Tibial nerve (tissue), 4 donors: ENCODE measurements at regions not wholly inside any gene's neighbourhood (a gene's known extent, or its start where the extent isn't known, plus 50 kb on each side); places are given as distances from the start of the nearest gene placed in this dataset.

Source experiments
- DNase-seq, 2 donors: peaks; one replicate each; pipeline ENCODE4 v3.0.0-alpha.2; 2019; ENCODE audit warnings: low spot score in 2 of 2
- H3K27ac ChIP-seq, 4 donors: fragments of 200-600 bp; sonication (generic) in 3 of 4; one replicate each; pipeline ENCODE4 v1.5.1; 2017 to 2019; ENCODE audit warnings: mild to moderate bottlenecking in 1 of 4
- H3K27me3 ChIP-seq, 2 donors: fragments of 200-600 bp; sonication (generic) in 1 of 2; one replicate each; pipeline versions ENCODE4 v1.5.1 to v1.6.0; 2017 to 2019
- H3K36me3 ChIP-seq, 3 donors: fragments of 200-600 bp; sonication (generic); one replicate each; pipeline ENCODE4 v1.5.1; 2018 to 2019
- H3K4me1 ChIP-seq, 4 donors: fragments of 200-600 bp; sonication (generic) in 3 of 4; one replicate each; pipeline ENCODE4 v1.5.1; 2017 to 2019
- H3K4me3 ChIP-seq, 4 donors: fragments of 200-600 bp; sonication (generic) in 3 of 4; one replicate each; pipeline ENCODE4 v1.5.1; 2017 to 2019; ENCODE audit warnings: mild to moderate bottlenecking in 1 of 4, moderate library complexity in 1 of 4
- H3K9me3 ChIP-seq, 4 donors: fragments of 200-600 bp; sonication (generic) in 3 of 4; one replicate each; pipeline ENCODE4 v1.5.1; 2017 to 2019
- CTCF ChIP-seq, 5 experiments: fragments of 200-600 bp in 3 of 5; fragments of 450-650 bp in 2 of 5; sonication (generic) in 3 of 5; IDR thresholded peaks; one replicate each; pipeline ENCODE4 v1.5.1; 2016 to 2019; ENCODE audit warnings: antibody characterized with exemption in 5 of 5, mild to moderate bottlenecking in 3 of 5, moderate library complexity in 2 of 5
- EP300 ChIP-seq, 2 donors: sonication (generic); formaldehyde crosslinking; IDR thresholded peaks; one replicate each; pipeline ENCODE4 v1.6.1; 2017; ENCODE audit warnings: antibody characterized with exemption in 2 of 2, mild to moderate bottlenecking in 1 of 2
- POLR2A ChIP-seq, 2 donors: fragments of 450-650 bp; IDR thresholded peaks; one replicate each; pipeline ENCODE4 v1.6.1; 2017; ENCODE audit warnings: antibody characterized with exemption in 2 of 2, mild to moderate bottlenecking in 2 of 2, moderate library complexity in 2 of 2
- WGBS, 2 donors: methylation state at CpG; one replicate each; pipeline ENCODE4 v1.1.5; 2018; 5-methylcytosine and 5-hydroxymethylcytosine counted together

GRCh38 chr1:36570478-36571060 is 87.9 kb upstream of the CSF3R start:
- H3K4me1 ChIP-seq: no peaks in the 10 kb centered on the region
- no peak for DNase-seq
- H3K4me3 ChIP-seq: no peak overlapping the region
- H3K36me3 ChIP-seq: no peaks in the 10 kb centered on the region
- H3K9me3 ChIP-seq: no peaks in the 10 kb centered on the region
- H3K27me3 ChIP-seq: peaks cover 0 to 38% of the 10 kb centered on the region in 2 donors
- 85 to 91% methylated on average over 12 of the region's 12 CpGs for WGBS, 2 donors
- H3K27ac ChIP-seq: no peak overlapping the region
- TF ChIP-seq CTCF (IDR thresholded peaks at IDR 0.05) (no peak), POLR2A (IDR thresholded peaks at IDR 0.05) (no peak), EP300 (IDR thresholded peaks at IDR 0.05) (no peak)

GRCh38 chr1:36570006-36570405 is 87.3 kb upstream of the CSF3R start:
- H3K4me3 ChIP-seq: no peak overlapping the region
- no peak for TF ChIP-seq POLR2A (IDR thresholded peaks at IDR 0.05)
- no peak for TF ChIP-seq EP300 (IDR thresholded peaks at IDR 0.05)
- no peak for TF ChIP-seq CTCF (IDR thresholded peaks at IDR 0.05)
- WGBS, 2 donors: 61 to 64% methylated on average over 7 of the region's 7 CpGs
- H3K9me3 ChIP-seq: no peaks in the 10 kb centered on the region
- H3K27me3 ChIP-seq: peaks cover 0 to 34% of the 10 kb centered on the region in 2 donors
- H3K4me1 ChIP-seq: no peaks in the 10 kb centered on the region
- no peaks in the 10 kb centered on the region for H3K36me3 ChIP-seq
- H3K27ac ChIP-seq: no peak overlapping the region
- no peak for DNase-seq

GRCh38 chr1:36567601-36568341 is 85.1 kb upstream of the CSF3R start:
- Histone ChIP-seq H3K27me3 (peaks cover 0 to 22% of the 10 kb centered on the region in 2 donors), H3K9me3 (no peaks in the 10 kb centered on the region), H3K36me3 (no peaks in the 10 kb centered on the region), H3K27ac (no peak overlapping the region), H3K4me1 (no peaks in the 10 kb centered on the region), H3K4me3 (no peak overlapping the region)
- 75% methylated on average over 11 of the region's 11 CpGs for WGBS, 2 donors
- TF ChIP-seq POLR2A (IDR thresholded peaks at IDR 0.05) (no peak), CTCF (IDR thresholded peaks at IDR 0.05) (no peak)
- no peak for DNase-seq

- H3K27me3 ChIP-seq: peaks cover 0 to 12% of the 10 kb centered on the region in 2 donors
- WGBS, 2 donors: 74% methylated on average over 7 of the region's 7 CpGs
- no peak for DNase-seq
- H3K36me3 ChIP-seq: no peaks in the 10 kb centered on the region
- H3K4me1 ChIP-seq: no peaks in the 10 kb centered on the region
- H3K4me3 ChIP-seq: no peak overlapping the region
- TF ChIP-seq POLR2A (IDR thresholded peaks at IDR 0.05) (no peak), CTCF (IDR thresholded peaks at IDR 0.05) (no peak), EP300 (IDR thresholded peaks at IDR 0.05) (no peak)
- H3K27ac ChIP-seq: no peak overlapping the region
- no peaks in the 10 kb centered on the region for H3K9me3 ChIP-seq
Observed at GRCh38 chr1:36565576-36566501, 83.1 kb upstream of the CSF3R start.
